WTC11 (cell line): ENCODE measurements at regions not wholly inside any gene's neighbourhood (a gene's known extent, or its start where the extent isn't known, plus 50 kb on each side); places are given as distances from the start of the nearest gene placed in this dataset.

ENCODE experiments used
- ATAC-seq: fragments of 200-7000 bp; cut with Tn5 transposase; 2 replicates; pipeline ENCODE4 v1.10.0; 2021; ENCODE audit warnings: mild to moderate bottlenecking, moderate library complexity
- CTCF ChIA-PET: fragments of 300-600 bp; sonication (Branson Sonifier 250); formaldehyde crosslinking; loops from one replicate; lab custom pipeline; 2021; ENCODE audit warnings: antibody characterized with exemption; lab: Charles Lee
- POLR2A ChIA-PET: fragments of 350-600 bp; sonication (Branson Sonifier 250); formaldehyde crosslinking; loops from one replicate; lab custom pipeline; 2021; ENCODE audit warnings: antibody characterized with exemption; lab: Charles Lee
- DNase-seq: peaks from one replicate; pipeline ENCODE4 v3.0.0; 2021; ENCODE audit warnings: low spot score
- H3K27ac Mint-ChIP-seq: 2 replicates; pipeline ENCODE4 v1.8.0; 2021; ENCODE audit warnings: mixed read lengths
- H3K27me3 Mint-ChIP-seq: 2 replicates; pipeline ENCODE4 v1.8.0; 2021; ENCODE audit warnings: low read depth, mild to moderate bottlenecking, moderate library complexity, mixed read lengths
- H3K36me3 Mint-ChIP-seq: 2 replicates; pipeline ENCODE4 v1.8.0; 2021; ENCODE audit warnings: mixed read lengths
- H3K4me1 Mint-ChIP-seq: 2 replicates; pipeline ENCODE4 v1.8.0; 2022; ENCODE audit warnings: mixed read lengths
- H3K4me3 Mint-ChIP-seq: 2 replicates; pipeline ENCODE4 v1.8.0; 2021; ENCODE audit warnings: mild to moderate bottlenecking, moderate library complexity, mixed read lengths
- H3K9me3 Mint-ChIP-seq: 2 replicates; pipeline ENCODE4 v1.8.0; 2021; ENCODE audit warnings: mixed read lengths
- CBFB ChIP-seq: sonication (generic); formaldehyde crosslinking; IDR thresholded peaks from 2 replicates; pipeline ENCODE4 v1.8.1; 2022; ENCODE audit warnings: mild to moderate bottlenecking, low read depth, missing genetic modification reagents
- ESRRA ChIP-seq: sonication (generic); formaldehyde crosslinking; IDR thresholded peaks from 2 replicates; pipeline ENCODE4 v1.8.1; 2022; ENCODE audit warnings: mild to moderate bottlenecking, missing genetic modification reagents, borderline replicate concordance
- FOXP1 ChIP-seq: sonication (generic); formaldehyde crosslinking; IDR thresholded peaks from 2 replicates; pipeline ENCODE4 v1.8.0; 2022; ENCODE audit warnings: missing genetic modification reagents, mild to moderate bottlenecking, moderate library complexity, borderline replicate concordance
- FOXP4 ChIP-seq: sonication (generic); formaldehyde crosslinking; IDR thresholded peaks from 2 replicates; pipeline ENCODE4 v1.8.0; 2022; ENCODE audit warnings: mild to moderate bottlenecking, missing genetic modification reagents
- GRHL2 ChIP-seq: fragments of 250-450 bp; sonication (Bioruptor Pico); IDR thresholded peaks from 2 replicates; pipeline ENCODE4 v1.8.0; 2022; ENCODE audit warnings: mild to moderate bottlenecking, moderate library complexity; ENCODE audit not compliant: insufficient replicate concordance, severe bottlenecking
- HMGXB4 ChIP-seq: sonication (generic); formaldehyde crosslinking; IDR thresholded peaks from 2 replicates; pipeline ENCODE4 v1.8.1; 2023; ENCODE audit warnings: mild to moderate bottlenecking, moderate library complexity, missing genetic modification reagents
- KAT7 ChIP-seq: sonication (generic); formaldehyde crosslinking; IDR thresholded peaks from 2 replicates; pipeline ENCODE4 v1.8.1; 2023; ENCODE audit warnings: missing genetic modification reagents, mild to moderate bottlenecking, borderline replicate concordance
- MYBL2 ChIP-seq: sonication (generic); formaldehyde crosslinking; IDR thresholded peaks from 2 replicates; pipeline ENCODE4 v1.8.1; 2023; ENCODE audit warnings: mild to moderate bottlenecking, moderate library complexity, missing genetic modification reagents
- OVOL2 ChIP-seq: fragments of 250-450 bp; sonication (Bioruptor Pico); IDR thresholded peaks from 2 replicates; pipeline ENCODE4 v1.9.0; 2021; ENCODE audit warnings: mild to moderate bottlenecking, borderline replicate concordance
- TEAD4 ChIP-seq: sonication (generic); formaldehyde crosslinking; IDR thresholded peaks from 2 replicates; pipeline ENCODE4 v1.8.0; 2022; ENCODE audit warnings: mild to moderate bottlenecking, missing genetic modification reagents
- ZBTB43 ChIP-seq: sonication (generic); formaldehyde crosslinking; IDR thresholded peaks from 2 replicates; pipeline ENCODE4 v1.8.1; 2023; ENCODE audit warnings: mild to moderate bottlenecking, missing genetic modification reagents
- ZNF121 ChIP-seq: sonication (generic); formaldehyde crosslinking; IDR thresholded peaks from 2 replicates; pipeline ENCODE4 v1.8.0; 2023; ENCODE audit warnings: missing genetic modification reagents
- TF ChIP-seq, protein P1 (sequence below): sonication (generic); formaldehyde crosslinking; IDR thresholded peaks from 2 replicates; pipeline ENCODE4 v1.8.1; 2023; ENCODE audit warnings: mild to moderate bottlenecking, missing genetic modification reagents, moderate library complexity
- TF ChIP-seq, protein P2 (sequence below): fragments of 250-450 bp; sonication (Bioruptor Pico); IDR thresholded peaks from 2 replicates; pipeline ENCODE4 v1.9.0; 2021; ENCODE audit warnings: mild to moderate bottlenecking

DNA sequence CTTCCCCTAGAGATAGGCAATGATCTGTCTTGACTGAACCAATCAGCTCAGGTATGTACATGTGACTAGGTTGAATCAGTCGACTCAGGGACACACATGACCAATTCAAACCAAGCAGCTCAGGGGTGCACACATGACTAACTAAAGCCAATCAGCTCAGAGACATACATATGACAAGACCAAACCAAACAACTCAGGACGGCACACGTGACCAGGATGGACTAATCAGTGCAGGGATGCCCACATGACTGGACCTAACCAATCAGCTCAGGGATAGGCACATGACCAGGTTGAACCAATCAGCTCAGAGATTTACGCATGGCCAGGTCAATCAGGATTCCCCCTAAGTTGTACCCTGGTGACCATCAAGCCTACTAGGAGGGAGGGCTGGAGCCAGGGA is 310.3 kb downstream of the CDH26 start:
- ChIA-PET POLR2A (no interaction called here), CTCF (interaction anchor here (0.6 kb wide), 1 partner anchor 58 kb away, joined by 3 read pairs; no protein-coding TSS in a partner anchor)
- TF ChIP-seq, protein P1, sequence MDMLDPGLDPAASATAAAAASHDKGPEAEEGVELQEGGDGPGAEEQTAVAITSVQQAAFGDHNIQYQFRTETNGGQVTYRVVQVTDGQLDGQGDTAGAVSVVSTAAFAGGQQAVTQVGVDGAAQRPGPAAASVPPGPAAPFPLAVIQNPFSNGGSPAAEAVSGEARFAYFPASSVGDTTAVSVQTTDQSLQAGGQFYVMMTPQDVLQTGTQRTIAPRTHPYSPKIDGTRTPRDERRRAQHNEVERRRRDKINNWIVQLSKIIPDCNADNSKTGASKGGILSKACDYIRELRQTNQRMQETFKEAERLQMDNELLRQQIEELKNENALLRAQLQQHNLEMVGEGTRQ (CRISPR knock-in tag): peak; percentile 64
- TF ChIP-seq, protein P2, sequence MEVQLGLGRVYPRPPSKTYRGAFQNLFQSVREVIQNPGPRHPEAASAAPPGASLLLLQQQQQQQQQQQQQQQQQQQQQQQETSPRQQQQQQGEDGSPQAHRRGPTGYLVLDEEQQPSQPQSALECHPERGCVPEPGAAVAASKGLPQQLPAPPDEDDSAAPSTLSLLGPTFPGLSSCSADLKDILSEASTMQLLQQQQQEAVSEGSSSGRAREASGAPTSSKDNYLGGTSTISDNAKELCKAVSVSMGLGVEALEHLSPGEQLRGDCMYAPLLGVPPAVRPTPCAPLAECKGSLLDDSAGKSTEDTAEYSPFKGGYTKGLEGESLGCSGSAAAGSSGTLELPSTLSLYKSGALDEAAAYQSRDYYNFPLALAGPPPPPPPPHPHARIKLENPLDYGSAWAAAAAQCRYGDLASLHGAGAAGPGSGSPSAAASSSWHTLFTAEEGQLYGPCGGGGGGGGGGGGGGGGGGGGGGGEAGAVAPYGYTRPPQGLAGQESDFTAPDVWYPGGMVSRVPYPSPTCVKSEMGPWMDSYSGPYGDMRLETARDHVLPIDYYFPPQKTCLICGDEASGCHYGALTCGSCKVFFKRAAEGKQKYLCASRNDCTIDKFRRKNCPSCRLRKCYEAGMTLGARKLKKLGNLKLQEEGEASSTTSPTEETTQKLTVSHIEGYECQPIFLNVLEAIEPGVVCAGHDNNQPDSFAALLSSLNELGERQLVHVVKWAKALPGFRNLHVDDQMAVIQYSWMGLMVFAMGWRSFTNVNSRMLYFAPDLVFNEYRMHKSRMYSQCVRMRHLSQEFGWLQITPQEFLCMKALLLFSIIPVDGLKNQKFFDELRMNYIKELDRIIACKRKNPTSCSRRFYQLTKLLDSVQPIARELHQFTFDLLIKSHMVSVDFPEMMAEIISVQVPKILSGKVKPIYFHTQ: no peak
- ATAC-seq (no peak), DNase-seq (no peak)
- no peak overlapping the region for H3K27ac Mint-ChIP-seq
- 0 out of 2 replicates have a peak, but pooled peaks cover 4% of the 10 kb centered on the region for H3K36me3 Mint-ChIP-seq
- H3K27me3 Mint-ChIP-seq: peaks cover 34% of the 10 kb centered on the region
- H3K4me1 Mint-ChIP-seq: peaks cover 12% of the 10 kb centered on the region
- H3K4me3 Mint-ChIP-seq: no peak overlapping the region
- H3K9me3 Mint-ChIP-seq: peaks cover 17% of the 10 kb centered on the region

GRCh38 chr20:60269573-60270162 is 311.4 kb downstream of the CDH26 start:
- ATAC-seq: no peak
- H3K4me1 Mint-ChIP-seq: peaks cover 12% of the 10 kb centered on the region
- ChIA-PET POLR2A (no interaction called here), CTCF (no interaction called here)
- no peak overlapping the region for H3K27ac Mint-ChIP-seq
- DNase-seq: no peak
- peaks cover 21% of the 10 kb centered on the region for H3K9me3 Mint-ChIP-seq
- TF ChIP-seq TEAD4 (CRISPR knock-in tag) (no peak), ZNF121 (CRISPR knock-in tag) (no peak), KAT7 (no peak)
- TF ChIP-seq, all 79 proteins: peak for 0
- peaks cover 4% of the 10 kb centered on the region; the same call in 1 of the 2 replicates for H3K36me3 Mint-ChIP-seq
- H3K4me3 Mint-ChIP-seq: no peak overlapping the region
- H3K27me3 Mint-ChIP-seq: peaks cover 36% of the 10 kb centered on the region

DNA sequence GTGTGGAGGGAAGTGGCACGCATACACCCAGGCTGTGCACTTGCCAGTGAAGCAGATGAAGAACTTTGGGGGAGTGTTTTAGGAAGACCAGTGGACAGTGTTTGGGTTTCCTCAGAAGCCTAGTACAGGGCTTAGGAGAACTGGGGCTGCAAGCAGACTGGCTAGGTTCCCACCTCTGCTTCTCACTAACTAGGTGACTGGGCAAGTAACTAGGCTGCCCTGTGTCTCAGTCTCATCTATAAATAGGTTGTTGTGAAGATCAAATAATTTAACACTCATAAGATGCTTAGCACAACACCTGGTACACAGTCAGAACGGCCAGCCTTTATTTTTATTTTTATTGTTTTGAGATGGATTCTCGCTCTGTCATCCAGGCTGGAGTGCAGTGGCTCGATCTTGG is 312.1 kb downstream of the CDH26 start:
- no peak for TF ChIP-seq CBFB (CRISPR knock-in tag)
- TF ChIP-seq FOXP1 (CRISPR knock-in tag): no peak
- no peak for TF ChIP-seq OVOL2
- TF ChIP-seq, protein P1 (CRISPR knock-in tag): no peak
- no peak for TF ChIP-seq ZNF121 (CRISPR knock-in tag)
- TF ChIP-seq MYBL2 (CRISPR knock-in tag): no peak
- no peak for TF ChIP-seq ZBTB43
- no peak for TF ChIP-seq GRHL2 (CRISPR knock-in tag)
- TF ChIP-seq ESRRA (CRISPR knock-in tag): no peak
- TF ChIP-seq FOXP4 (CRISPR knock-in tag): no peak
- no peak for TF ChIP-seq HMGXB4
- Mint-ChIP-seq H3K4me3 (no peak overlapping the region), H3K27me3 (peaks cover 40% of the 10 kb centered on the region), H3K9me3 (peaks cover 23% of the 10 kb centered on the region), H3K27ac (no peak overlapping the region), H3K36me3 (peaks cover 4% of the 10 kb centered on the region; the same call in 1 of the 2 replicates), H3K4me1 (peaks cover 12% of the 10 kb centered on the region)
- ChIA-PET CTCF (no interaction called here), POLR2A (no interaction called here)
- DNase-seq (no peak), ATAC-seq (no peak)
